GM21367 (cell line): ENCODE measurements at regions not wholly inside any gene's neighbourhood (a gene's known extent, or its start where the extent isn't known, plus 50 kb on each side); places are given as distances from the start of the nearest gene placed in this dataset.
"Not testable (repeated sequence)": the region's sequence is repeated elsewhere in the genome, so short reads cannot be mapped to it uniquely, and the experiment has no call there.

Experiments
- ATAC-seq: cut with Tn5 transposase; IDR thresholded peaks from one replicate; pipeline ENCODE4 v1.9.1; 2021; ENCODE audit not compliant: unreplicated experiment

GRCh38 chr3:21894459-21895340 lies 143.7 kb upstream of the ZNF385D start:
- no peak for ATAC-seq

GRCh38 chr3:21898316-21898715 lies 147.3 kb upstream of the ZNF385D start:
- ATAC-seq = no peak

GRCh38 chr3:21901484-21901883 lies 150.5 kb upstream of the ZNF385D start:
- ATAC-seq = no peak

- no peak for ATAC-seq
Measured at GRCh38 chr3:21902956-21903355, 151.9 kb upstream of the ZNF385D start.

GRCh38 chr3:21909096-21909495 lies 158.1 kb upstream of the ZNF385D start:
- no peak for ATAC-seq

- no peak for ATAC-seq
Measured at GRCh38 chr3:21912711-21913110, 161.7 kb upstream of the ZNF385D start.

GRCh38 chr3:21913791-21914190 lies 162.8 kb upstream of the ZNF385D start:
- no peak for ATAC-seq

GRCh38 chr3:21914451-21914850 lies 163.4 kb upstream of the ZNF385D start:
- ATAC-seq = no peak

GRCh38 chr3:21919383-21919782 lies 168.4 kb upstream of the ZNF385D start:
- ATAC-seq = no peak

- ATAC-seq = no peak
Measured at GRCh38 chr3:21920421-21920861, 169.4 kb upstream of the ZNF385D start.

GRCh38 chr3:21923156-21923555 lies 172.1 kb upstream of the ZNF385D start:
- not testable (repeated sequence) for ATAC-seq

- ATAC-seq = no peak
Measured at GRCh38 chr3:21927261-21927660, 176.3 kb upstream of the ZNF385D start.

- no peak for ATAC-seq
Measured at GRCh38 chr3:21934591-21934990, 183.6 kb upstream of the ZNF385D start.

GRCh38 chr3:21936207-21936606 lies 185.2 kb upstream of the ZNF385D start:
- no peak for ATAC-seq

- no peak for ATAC-seq
Measured at GRCh38 chr3:21938267-21938681, 187.3 kb upstream of the ZNF385D start.

- ATAC-seq = no peak
Measured at GRCh38 chr3:21942328-21942727, 191.3 kb upstream of the ZNF385D start.

- ATAC-seq = no peak
Measured at GRCh38 chr3:21944251-21944650, 193.2 kb upstream of the ZNF385D start.

- no peak for ATAC-seq
Measured at GRCh38 chr3:21952856-21953255, 201.8 kb upstream of the ZNF385D start.

- no peak for ATAC-seq
Measured at GRCh38 chr3:21954709-21955108, 203.7 kb upstream of the ZNF385D start.

GRCh38 chr3:21955406-21955805 lies 204.4 kb upstream of the ZNF385D start:
- ATAC-seq = no peak

GRCh38 chr3:21960033-21960432 lies 209.0 kb upstream of the ZNF385D start:
- ATAC-seq = no peak

GRCh38 chr3:21962456-21962855 lies 211.4 kb upstream of the ZNF385D start:
- ATAC-seq = no peak

GRCh38 chr3:21966457-21966856 lies 215.4 kb upstream of the ZNF385D start:
- ATAC-seq = not testable (repeated sequence)
